Sciatic nerve (tissue), 2 donors: ENCODE measurements at regions not wholly inside any gene's neighbourhood (a gene's known extent, or its start where the extent isn't known, plus 50 kb on each side); places are given as distances from the start of the nearest gene placed in this dataset.
A peak's percentile ranks its signal among the peaks of the same experiment; 100 is the strongest.
"Not testable (repeated sequence)": the region's sequence is repeated elsewhere in the genome, so short reads cannot be mapped to it uniquely, and the experiment has no call there.

Source experiments
- ATAC-seq: fragments of 200-7000 bp; cut with Tn5 transposase; one replicate; pipeline ENCODE4 v1.9.1; 2020; ENCODE audit warnings: mild to moderate bottlenecking, moderate library complexity
- DNase-seq: peaks from one replicate; pipeline ENCODE4 v3.0.0-alpha.2; 2020; ENCODE audit warnings: low spot score
- intact Hi-C: fragments of 100-400 bp; cut with DNase I; formaldehyde crosslinking; loops from one replicate; pipeline ENCODE4 v1.14.2; 2022
- donor health status: DM: no; HTN: no; CAD: no.
- donor health status: DM: no; HTN: no; CAD: no.

DNA sequence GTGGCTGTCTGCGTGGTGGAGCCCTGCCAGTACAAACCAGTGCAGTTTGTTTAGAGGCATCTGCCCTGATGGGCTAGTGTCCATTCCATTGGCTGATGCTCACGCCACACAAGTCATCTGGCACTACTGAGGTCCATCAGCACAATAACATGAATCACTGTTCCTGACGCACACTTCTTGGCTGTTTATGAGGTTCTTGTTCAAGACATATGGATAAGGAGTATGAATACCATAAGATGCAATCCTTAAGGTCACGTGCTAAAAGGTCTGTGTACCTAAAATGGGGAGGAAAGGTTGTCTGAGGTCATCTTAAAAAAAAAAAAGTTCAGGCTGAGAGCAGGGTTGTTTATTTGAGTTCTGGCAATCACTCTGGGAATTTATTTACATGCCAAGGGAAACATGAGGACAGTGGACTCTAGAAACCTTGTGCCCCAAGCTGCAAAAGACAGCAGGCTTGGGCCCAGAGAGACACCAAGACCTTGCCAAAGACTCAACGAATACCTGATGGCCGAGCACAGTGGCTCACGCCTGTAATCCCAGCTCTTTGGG, 54.1 kb upstream of the SHLD1 start:
- no peak for DNase-seq
- no peak for ATAC-seq
- intact Hi-C loops = no loop called here

DNA sequence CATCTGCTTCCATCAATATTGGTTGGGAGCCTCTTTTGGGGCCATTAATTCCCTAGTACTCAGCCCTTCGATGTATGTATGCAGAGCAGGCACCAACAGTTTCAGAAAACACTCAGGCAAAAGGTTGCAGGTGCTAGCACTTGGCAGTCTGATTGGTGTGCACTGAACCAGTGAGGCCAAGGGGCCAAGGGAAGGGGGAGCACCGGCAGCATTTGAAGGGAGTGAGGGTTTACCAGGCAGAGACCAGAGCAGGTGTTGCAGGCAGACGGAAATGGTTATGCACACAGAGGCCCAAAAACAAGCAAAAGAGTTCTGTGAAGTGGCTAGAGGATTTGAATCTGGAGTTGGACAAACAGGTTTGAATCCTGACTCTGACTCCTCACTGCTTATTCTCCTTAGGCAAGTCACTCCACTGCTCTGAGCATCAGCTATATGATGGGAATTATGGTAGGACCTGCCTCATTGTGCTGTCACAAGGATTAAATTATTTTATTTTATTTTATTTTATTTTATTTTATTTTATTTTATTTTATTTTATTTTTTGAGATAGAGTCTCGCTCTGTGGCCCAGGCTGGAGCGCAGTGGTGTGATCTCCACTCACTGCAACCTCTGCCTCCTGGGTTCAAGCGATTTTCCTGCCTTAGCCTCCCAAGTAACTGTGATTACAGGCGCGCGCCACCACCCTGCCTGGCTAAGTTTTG, 58.1 kb upstream of the SHLD1 start:
- DNase-seq (no peak), ATAC-seq (no peak)
- intact Hi-C loops = no loop called here

DNA sequence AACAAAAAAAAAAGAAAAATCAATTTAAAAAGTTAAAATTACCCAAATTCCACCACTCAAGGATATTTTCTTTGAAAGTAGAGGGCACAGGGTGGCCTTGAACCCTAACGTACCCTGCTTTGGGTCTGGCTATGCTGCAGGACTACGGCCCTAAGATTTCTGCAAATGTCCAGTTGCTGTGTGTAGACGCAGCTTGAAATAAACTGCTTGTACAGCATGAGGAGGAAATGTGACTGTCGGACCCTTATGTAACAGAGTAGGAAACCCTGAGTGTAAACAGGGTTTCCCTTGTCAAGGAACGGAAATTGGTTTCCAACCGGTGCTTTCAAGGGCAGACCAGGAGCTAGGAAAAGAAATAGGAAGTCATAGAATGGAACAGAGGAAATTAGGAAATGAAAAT, 60.7 kb upstream of the SHLD1 start:
- intact Hi-C loops = no loop called here
- ATAC-seq (peak; percentile 42), DNase-seq (no peak)

DNA sequence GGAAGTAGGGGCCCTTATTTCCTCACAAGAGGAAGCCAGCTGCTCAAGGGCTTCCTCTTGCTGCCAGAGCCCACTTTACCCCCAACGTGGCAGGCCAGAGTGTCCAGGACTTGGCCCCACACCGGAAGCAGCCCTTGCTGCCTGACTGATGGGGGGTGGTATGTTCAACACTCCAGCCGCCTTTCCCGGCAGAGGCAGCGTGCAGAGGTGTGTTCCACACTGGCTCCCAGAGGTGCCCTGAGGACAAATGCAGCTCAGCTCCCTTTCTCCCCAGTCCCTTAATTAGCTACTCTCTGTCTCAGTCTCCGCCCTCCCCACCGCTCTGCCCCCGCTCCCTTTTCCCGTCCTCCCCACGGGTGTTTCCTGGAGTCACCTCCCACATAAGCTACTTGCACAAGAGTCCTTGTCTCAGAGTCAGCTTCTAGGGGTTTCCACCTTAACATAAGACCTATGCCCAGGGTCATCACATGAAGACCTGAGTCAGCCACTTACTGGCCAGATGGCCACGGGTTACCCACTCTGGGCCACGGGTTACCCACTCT, 61.7 kb upstream of the SHLD1 start:
- intact Hi-C loops = no loop called here

DNA sequence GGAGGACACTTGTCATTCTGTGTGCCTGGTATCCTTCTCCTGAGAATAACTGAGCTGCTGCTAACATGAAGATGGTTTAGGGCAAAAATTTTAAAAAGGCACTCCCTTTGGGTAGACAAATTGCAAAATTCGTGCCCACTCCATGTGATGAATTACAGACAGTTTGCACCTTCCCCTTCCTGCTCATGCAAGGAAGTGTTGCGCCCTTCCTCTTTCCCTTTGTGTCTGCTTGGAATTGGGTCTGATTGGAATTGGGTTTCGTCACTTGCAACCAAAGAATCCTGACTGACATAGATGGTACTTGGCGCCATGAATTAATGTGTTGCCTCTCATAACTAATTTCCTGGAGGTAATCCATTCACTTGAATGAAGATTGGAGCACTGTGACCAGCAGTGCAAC, 62.3 kb upstream of the SHLD1 start:
- intact Hi-C loops = no loop called here
- DNase-seq (no peak), ATAC-seq (no peak)

More for the DNA sequence above, 61.7 kb upstream of the SHLD1 start:
- peak; percentile 35 for ATAC-seq
- DNase-seq = no peak

DNA sequence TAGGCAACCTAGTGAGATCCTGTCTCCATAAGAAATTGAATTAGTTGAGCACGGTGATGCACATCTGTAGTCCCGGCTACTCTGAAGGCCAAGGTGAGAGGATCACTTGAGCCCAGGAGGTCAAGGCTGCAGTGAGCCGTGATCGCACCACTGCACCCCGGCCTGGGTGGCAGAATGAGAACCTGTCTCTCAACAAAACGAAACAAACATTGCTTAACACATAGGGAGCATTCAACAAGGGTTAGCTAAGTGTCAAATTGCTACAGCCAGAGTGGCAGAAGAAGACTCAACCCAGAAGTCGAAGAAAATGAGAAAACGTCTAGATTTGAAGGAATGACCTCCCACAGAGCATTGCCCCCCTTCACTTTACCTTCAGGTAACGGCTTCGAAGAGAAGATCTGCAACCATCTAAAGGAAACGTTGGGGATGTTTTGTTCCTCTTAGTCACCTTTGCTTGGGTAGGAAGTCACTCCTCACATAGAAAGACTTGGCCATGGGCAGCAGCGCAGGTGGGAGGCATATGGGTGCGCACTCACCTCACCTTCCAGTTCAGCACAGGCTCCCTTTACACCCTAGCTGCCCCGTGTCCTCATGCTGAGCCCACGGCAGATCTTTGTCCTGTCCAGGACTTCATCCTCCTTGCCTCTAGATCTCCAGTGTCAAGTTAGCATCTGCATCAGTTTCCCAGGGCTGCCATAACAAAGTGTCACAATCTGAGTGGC, 63.7 kb upstream of the SHLD1 start:
- no peak for ATAC-seq
- no peak for DNase-seq
- intact Hi-C loops = no loop called here

DNA sequence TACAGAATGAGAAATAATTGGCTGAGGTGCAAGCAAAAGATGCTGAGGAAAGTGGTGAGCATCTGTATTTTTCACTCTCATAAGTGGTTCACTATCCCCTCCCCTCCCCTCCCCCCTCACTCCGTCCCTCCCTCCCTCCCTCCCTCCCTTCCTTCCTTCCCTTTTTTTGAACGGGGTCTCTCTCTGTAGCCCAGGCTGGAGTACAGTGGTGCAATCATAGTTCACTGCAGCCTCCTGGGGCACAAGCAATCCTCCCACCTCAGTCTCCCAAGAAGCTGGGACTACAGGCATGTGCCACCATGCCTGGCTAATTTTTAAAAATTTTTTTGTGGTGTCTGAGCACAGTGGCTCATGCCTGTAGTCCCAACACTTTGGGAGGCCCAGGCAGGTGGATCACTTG, 67.6 kb upstream of the SHLD1 start:
- ATAC-seq, DNase-seq, intact Hi-C loops: not testable (repeated sequence)

DNA sequence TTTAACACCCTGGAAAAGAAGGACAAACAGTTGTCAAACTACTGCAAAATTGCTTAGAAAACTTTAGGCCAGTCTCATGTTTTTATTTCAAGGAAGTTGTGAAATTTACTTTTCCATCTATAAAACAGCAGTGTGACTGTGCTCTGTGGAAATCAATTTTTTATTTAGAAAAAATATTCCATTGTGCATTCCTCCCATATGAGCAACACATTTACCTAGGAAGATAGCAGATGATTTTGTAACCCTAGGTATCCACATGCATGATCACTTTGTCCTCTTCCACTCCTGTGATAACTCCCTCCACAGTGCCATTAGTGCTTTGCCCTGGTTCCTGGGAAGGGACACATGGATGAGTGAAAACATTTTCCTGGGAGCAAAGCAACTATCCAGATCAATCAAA, 69.4 kb upstream of the GPCPD1 start:
- no peak for DNase-seq
- intact Hi-C loops = no loop called here
- ATAC-seq = no peak

DNA sequence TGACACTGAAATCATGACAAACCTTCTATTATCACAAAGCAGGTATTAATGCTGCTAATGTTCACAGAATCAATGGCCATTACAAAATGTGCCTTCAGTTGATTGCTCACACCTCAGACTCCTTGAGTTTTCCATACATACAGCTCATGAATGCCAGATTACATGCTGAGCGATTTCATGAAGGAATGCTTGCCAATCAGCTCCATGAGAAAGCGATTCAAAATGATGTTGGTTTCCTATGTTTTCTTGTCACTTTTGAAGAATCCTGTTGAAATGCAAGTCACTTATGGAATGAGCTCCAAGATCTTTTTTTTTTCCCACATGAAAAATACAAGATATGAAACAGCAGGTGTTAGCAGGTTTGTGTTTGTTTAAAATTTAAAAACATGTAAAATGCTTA, 68.0 kb upstream of the GPCPD1 start:
- no peak for DNase-seq
- ATAC-seq = no peak
- intact Hi-C loops = no loop called here

DNA sequence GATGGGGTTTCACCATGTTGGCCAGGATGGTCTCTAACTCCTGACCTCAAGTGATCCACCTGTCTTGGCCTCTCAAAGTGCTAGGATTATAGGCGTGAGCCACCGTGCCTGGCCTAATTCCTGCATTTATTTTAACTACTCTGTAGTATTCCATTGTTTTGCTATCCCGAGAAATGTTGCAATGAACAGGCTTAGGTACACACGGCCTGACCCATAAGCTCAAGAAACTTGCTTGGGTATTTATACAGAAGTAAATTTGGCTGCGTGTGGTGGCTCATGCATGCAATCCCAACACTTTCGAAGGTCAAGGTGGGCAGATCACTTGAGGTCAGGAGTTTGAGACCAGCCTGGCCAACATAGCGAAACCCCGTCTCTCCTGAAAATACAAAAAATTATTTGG, 67.1 kb upstream of the GPCPD1 start:
- DNase-seq, intact Hi-C loops, ATAC-seq: not testable (repeated sequence)

DNA sequence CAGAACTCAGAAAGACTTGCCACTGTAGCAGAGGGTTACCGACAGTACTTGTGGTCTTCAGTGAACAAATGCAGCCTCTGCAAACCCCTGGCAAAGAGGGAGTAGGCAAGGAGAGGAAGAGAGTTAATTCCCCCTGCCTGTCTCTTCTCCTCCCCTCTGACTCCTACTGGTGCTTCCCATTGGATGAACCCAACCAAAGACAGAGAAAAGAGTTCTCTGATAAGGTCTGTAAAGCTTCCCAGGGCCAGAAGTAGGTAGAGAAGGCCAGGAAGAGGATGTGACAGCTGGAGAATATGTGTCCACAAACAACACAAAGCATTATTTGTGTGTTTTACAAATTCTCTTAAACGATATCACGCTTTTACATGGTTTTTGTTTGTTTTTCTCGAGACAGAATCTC, 66.6 kb upstream of the GPCPD1 start:
- ATAC-seq (no peak), DNase-seq (no peak)
- intact Hi-C loops = no loop called here

DNA sequence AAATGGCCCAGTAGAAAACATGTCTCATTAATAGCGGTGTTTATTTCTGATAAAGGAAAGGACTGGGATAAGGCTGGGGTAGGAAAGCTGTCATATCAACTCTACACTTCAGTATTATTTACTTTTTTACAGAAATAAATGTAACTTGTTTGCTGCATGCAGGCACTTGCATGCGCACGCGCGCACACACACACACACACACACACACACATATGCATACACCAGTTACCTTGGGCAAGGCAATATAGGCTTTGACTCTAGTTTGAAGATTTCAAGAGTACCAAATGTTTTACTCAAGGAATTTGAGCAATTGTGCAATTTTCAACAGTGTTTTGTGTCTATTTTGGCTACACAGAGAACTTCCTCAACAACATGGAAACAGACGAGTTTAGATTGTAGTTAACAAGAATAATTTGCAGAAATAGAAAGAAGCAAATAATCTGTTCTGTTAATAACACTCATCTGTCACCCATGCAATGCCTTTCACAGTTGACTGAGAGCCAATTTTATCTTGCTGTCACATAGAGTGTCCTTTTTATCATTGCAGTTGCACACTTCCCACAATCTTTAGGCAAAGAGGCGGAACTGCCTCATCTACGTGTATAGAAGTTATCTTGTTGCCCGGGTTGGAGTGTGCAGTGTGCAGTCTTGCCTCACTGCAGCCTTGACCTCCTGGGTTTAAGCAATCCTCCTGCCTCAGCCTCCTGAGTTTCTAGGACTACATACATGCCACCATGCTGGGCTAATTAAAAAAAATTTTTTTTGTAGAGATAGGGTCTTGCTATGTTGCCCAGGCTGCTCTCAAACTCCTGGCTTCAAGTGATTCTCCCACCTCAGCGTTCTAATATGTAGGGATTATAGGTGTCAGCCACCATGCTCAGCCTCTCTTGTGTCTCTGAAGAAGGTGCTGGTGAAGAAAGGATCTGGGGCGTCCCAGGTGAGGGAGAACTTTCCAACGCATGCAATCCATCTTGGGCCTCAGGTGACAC, 64.6 kb upstream of the GPCPD1 start:
- peak; percentile 36 for ATAC-seq
- intact Hi-C loops = no loop called here
- no peak for DNase-seq

DNA sequence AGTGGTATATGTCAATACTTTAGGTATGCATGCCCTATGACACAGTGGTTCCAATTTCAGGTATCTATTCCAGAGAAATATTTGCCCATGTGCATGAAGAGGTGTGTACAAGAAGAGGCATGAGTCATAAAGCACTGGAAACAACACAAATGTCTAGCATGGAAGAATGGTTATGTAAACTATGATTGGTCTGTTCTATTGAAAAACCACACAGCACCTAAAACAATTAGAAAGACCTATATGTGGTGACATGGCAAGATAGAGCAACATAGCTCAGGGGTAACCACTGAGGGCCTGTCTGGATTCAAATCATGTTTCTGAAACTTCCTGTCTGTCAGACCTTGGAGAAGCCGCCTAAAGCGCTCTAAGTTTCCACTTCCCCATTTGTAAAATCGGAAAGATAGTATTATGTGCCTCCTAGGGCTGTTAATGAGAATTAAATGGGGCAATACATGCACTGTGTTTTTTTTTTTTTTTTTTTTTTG, 63.4 kb upstream of the GPCPD1 start:
- ATAC-seq = peak; percentile 38

DNA sequence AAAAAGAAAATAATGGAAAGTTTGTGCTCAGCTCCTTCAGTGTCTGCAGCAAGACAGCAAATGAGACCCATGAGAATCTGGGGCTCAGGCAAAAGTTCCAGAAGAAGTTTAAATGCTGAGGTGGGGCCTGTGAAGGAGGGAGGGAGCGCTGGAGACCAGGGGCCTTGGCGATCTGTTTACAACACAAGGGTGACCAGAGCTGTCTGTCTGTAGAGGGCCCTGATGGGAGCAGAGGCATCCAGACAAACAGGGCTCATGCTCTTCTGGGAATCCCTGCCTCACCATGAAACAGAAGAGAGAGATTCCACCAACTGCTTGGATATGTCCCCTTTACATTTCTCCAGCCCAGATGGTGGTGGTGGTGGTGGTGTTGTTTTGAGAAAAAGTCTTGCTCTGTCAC, 60.1 kb upstream of the GPCPD1 start:
- no peak for ATAC-seq
- intact Hi-C loops = no loop called here
- no peak for DNase-seq

More for the DNA sequence above, 63.4 kb upstream of the GPCPD1 start:
- no peak for DNase-seq
- intact Hi-C loops = no loop called here

DNA sequence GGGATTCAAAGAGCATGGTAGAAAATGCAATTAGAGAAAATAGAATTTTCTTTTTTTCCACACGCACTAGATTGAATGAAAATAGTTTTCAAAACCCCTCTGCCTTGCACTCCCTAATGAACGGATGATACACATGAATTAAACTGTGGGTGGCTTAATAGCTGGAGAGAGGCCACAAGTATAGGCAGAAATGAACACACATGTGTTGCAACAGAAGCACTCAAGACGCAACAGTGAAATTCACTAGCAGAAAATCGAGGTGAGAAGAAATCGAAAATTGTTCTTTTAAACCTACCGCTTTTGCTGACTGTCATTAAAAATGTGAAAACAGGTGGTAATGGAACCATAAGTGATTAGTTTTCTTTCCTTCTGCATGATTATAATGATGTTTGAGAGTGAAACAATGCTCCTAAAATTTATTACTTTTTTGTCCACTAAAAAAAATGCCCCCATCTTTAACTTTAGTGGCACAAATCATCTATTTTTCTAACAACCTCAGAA, 59.3 kb upstream of the GPCPD1 start:
- ATAC-seq = no peak
- intact Hi-C loops = no loop called here
- no peak for DNase-seq

DNA sequence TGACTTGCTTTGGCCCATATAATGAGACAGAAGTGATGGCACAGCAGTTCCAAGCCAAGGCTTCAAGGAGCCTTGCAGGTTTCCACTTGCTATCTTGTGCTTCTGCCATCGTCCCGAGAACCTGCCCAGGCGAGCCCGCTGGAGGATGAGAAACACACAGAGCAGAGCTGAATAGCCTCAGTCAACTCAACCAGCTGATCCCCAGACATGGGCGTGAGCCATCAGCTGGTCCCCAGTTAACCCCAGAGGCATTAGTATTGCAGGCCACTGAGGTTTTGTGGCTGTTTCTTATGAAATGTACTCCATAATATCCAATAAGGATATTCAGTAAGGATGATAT, 57.7 kb upstream of the GPCPD1 start:
- intact Hi-C loops = no loop called here
- DNase-seq (no peak), ATAC-seq (no peak)

DNA sequence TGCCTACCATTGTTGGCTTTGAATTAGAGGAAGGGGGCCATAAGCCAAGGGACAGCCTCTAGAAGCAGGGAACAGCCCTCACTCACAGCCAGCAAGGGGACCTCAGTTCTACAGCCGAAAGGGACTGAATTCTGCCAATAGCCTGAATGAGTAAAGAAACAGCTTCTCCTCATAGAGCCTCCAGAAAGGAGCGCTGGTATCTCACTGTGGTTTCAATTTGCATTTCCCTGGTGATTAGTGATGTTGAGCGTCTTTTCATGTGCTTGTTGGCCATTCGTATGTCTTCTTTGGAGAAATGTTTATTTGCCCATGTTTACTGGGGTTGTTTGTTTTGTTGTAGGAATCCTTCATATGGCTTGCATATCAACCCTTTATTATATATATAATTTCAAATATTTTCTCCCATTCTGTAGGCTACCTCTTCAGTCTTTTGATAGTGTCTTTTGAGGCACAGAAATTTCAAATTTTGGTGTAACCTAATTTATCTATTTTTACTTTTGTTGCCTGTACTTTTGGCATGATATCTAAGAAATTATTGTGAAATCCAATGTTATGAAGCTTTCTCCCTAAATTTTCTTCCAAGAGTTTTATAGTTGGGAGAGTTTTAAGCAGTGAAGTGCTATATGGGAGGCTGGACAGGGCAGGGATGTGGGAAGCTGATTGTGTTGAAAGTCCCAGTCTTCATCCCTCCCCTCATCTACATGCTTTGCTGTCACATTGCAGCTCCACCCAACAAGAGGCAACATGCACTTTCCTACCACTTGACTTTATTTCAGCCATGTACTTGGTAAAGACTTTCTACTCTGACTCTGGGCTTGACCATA, 57.1 kb upstream of the GPCPD1 start:
- ATAC-seq (peak; percentile 49), DNase-seq (no peak)
- intact Hi-C loops = no loop called here

DNA sequence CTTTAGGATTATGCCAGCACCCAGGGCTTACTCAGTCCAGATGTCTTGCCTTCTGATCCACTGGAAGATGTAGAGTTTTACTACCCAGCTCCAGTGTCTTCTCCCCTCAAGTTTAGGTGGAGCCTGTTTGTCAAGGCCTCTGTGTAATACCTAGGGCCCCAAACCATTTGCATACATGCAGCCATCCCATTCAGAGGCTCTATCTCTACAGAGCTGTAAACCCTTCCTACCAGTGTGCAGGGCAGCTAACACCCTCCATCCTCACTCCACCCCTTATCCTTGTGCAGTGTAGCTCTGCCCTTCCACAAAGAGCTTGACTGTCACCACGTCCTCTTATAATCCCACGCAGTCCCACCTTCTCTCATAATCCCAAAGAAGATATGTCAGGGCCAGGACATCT, 54.6 kb upstream of the GPCPD1 start:
- intact Hi-C loops = no loop called here
- ATAC-seq (no peak), DNase-seq (no peak)
